ENCODE measurements at regions not wholly inside any gene's neighbourhood (a gene's known extent, or its start where the extent isn't known, plus 50 kb on each side); places are given as distances from the start of the nearest gene placed in this dataset.

- H3K9me1 ChIP-seq (replicated peaks; ENCODE audit: control insufficient read depth, extremely low read depth, insufficient read depth, low read length) = no peaks in the 10 kb centered on the region
- H2AFZ ChIP-seq (ENCODE audit: low read depth, low read length) = no peak overlapping the region
- no peaks in the 10 kb centered on the region for H3K4me1 ChIP-seq (ENCODE audit: control insufficient read depth, extremely low read depth, insufficient read depth, low read length)
- ChIA-PET CTCF (no interaction called here), POLR2A (no interaction called here)
- dilution Hi-C loops (cut with MboI; ENCODE audit: extremely low pct_ligation_motif_present, low sequenced_read_pairs) = no loop called here
- H3K79me2 ChIP-seq (ENCODE audit: control insufficient read depth, insufficient read depth, low read length) = no peaks in the 10 kb centered on the region
- no peak overlapping the region for H3K4me2 ChIP-seq (ENCODE audit: insufficient read depth, low read length)
- BruUV-seq (replicated peaks) = no TSS peak
- FAIRE-seq (no peak), DNase-seq (ENCODE audit: low read depth, low spot score) (no peak)
- H3K27me3 ChIP-seq (ENCODE audit: control insufficient read depth in 2 of 2, insufficient read depth in 2 of 2, low read length in 2 of 2) = no peaks in the 10 kb centered on the region
- H3K36me3 ChIP-seq (ENCODE audit: control insufficient read depth in 2 of 2, extremely low read depth in 1 of 2, insufficient read depth in 2 of 2, low read length in 2 of 2) = no peaks in the 10 kb centered on the region
- no peak overlapping the region for H3K4me3 ChIP-seq (replicated peaks in 1 of 3; ENCODE audit: insufficient read depth in 1 of 3, low read depth in 1 of 3, low read length in 3 of 3)
- H3K9me3 ChIP-seq (replicated peaks; ENCODE audit: control insufficient read depth, insufficient read depth, low read length) = no peaks in the 10 kb centered on the region
- intact Hi-C loops (cut with micrococcal nuclease) = no loop called here
- no peak overlapping the region for H3K27ac ChIP-seq (ENCODE audit: insufficient read depth, low read depth, low read length)
- TF ChIP-seq CTCF (IDR thresholded peaks at IDR 0.05; ENCODE audit: extremely low read depth in 1 of 2, insufficient read depth in 1 of 2, low read depth in 1 of 2, low read length in 2 of 2) (no peak), MYC (IDR thresholded peaks at IDR 0.05; ENCODE audit: low read depth, low read length) (no peak), JUN (IDR thresholded peaks at IDR 0.05; ENCODE audit: borderline replicate concordance, insufficient read depth, insufficient read length, low read depth) (no peak), POLR2A (IDR thresholded peaks at IDR 0.05; ENCODE audit: low read depth, low read length) (no peak), FOS (IDR thresholded peaks at IDR 0.05; ENCODE audit: borderline replicate concordance, insufficient read depth, low read length) (no peak), MAX (IDR thresholded peaks at IDR 0.05; ENCODE audit: insufficient read depth, insufficient read length) (no peak), POLR2AphosphoS5 (IDR thresholded peaks at IDR 0.05; ENCODE audit: insufficient read depth, low read depth, low read length) (no peak), EZH2 (IDR thresholded peaks at IDR 0.05; ENCODE audit: borderline replicate concordance, low read depth, low read length, severe bottlenecking) (no peak), GATA2 (IDR thresholded peaks at IDR 0.05; ENCODE audit: insufficient read depth, insufficient read length, low read depth, low read length) (no peak)
- no peaks in the 10 kb centered on the region for H4K20me1 ChIP-seq (replicated peaks; ENCODE audit: control insufficient read depth, extremely low read depth, insufficient read depth, low read length)
- H3K9ac ChIP-seq (replicated peaks; ENCODE audit: extremely low read depth, insufficient read depth, low read length) = no peak overlapping the region
These were observed 1308.0 kb downstream of the ROBO1 start for GRCh38 chr3:78459796-78460195.

Measured in endothelial cell of umbilical vein (primary cell).